Neutrophil (primary cell): ENCODE measurements at regions not wholly inside any gene's neighbourhood (a gene's known extent, or its start where the extent isn't known, plus 50 kb on each side); places are given as distances from the start of the nearest gene placed in this dataset.

ENCODE experiments used
- H3K27ac ChIP-seq: fragments of 200-600 bp; sonication (generic); 2 replicates; pipeline ENCODE4 v1.5.1; 2016; ENCODE audit warnings: mild to moderate bottlenecking, moderate library complexity
- H3K27me3 ChIP-seq: fragments of 200-600 bp; sonication (generic); 2 replicates; pipeline ENCODE4 v1.6.0; 2016; ENCODE audit warnings: mild to moderate bottlenecking
- H3K36me3 ChIP-seq: fragments of 200-600 bp; sonication (generic); 2 replicates; pipeline ENCODE4 v1.5.1; 2017
- H3K4me1 ChIP-seq, 2 experiments: fragments of 200-600 bp in 1 of 2; sonication (generic) in 1 of 2; 1 replicate in 1 of 2; 2 replicates in 1 of 2; pipeline versions ENCODE4 v1.5.1 to v1.6.1; 2013 to 2016; ENCODE audit warnings: low read depth in 1 of 2, low read length in 1 of 2, mild to moderate bottlenecking in 1 of 2, moderate library complexity in 1 of 2; ENCODE audit not compliant: control insufficient read depth in 1 of 2, insufficient read depth in 1 of 2
- H3K4me3 ChIP-seq, 2 experiments: fragments of 200-600 bp in 1 of 2; sonication (generic) in 1 of 2; 1 replicate in 1 of 2; 2 replicates in 1 of 2; pipeline ENCODE4 v1.5.1; 2013 to 2016; ENCODE audit warnings: low read depth in 1 of 2, low read length in 1 of 2, mild to moderate bottlenecking in 1 of 2, moderate library complexity in 1 of 2
- H3K9me3 ChIP-seq: fragments of 200-600 bp; sonication (generic); 2 replicates; pipeline ENCODE4 v1.5.1; 2016
- CTCF ChIP-seq: fragments of 200-600 bp; sonication (generic); IDR thresholded peaks from 2 replicates; pipeline ENCODE4 v1.5.1; 2016; ENCODE audit warnings: antibody characterized with exemption

- no peak for TF ChIP-seq CTCF
- Histone ChIP-seq H3K4me3 (no peak overlapping the region), H3K36me3 (no peaks in the 10 kb centered on the region), H3K9me3 (no peaks in the 10 kb centered on the region), H3K27me3 (no peaks in the 10 kb centered on the region), H3K27ac (no peak overlapping the region), H3K4me1 (no peaks in the 10 kb centered on the region)
Measured at GRCh38 chr5:118675247-118675646, 313.1 kb downstream of the DTWD2 start.

- Histone ChIP-seq H3K27me3 (no peaks in the 10 kb centered on the region), H3K4me3 (no peak overlapping the region), H3K4me1 (no peaks in the 10 kb centered on the region), H3K36me3 (no peaks in the 10 kb centered on the region), H3K27ac (no peak overlapping the region), H3K9me3 (no peaks in the 10 kb centered on the region)
- TF ChIP-seq CTCF: no peak
Measured at GRCh38 chr5:118657576-118657975, 330.8 kb downstream of the DTWD2 start.

GRCh38 chr5:118653872-118654271 is 334.5 kb downstream of the DTWD2 start:
- Histone ChIP-seq H3K4me3 (no peak overlapping the region), H3K36me3 (no peaks in the 10 kb centered on the region), H3K27me3 (no peaks in the 10 kb centered on the region), H3K9me3 (no peaks in the 10 kb centered on the region), H3K4me1 (no peaks in the 10 kb centered on the region), H3K27ac (no peak overlapping the region)
- TF ChIP-seq CTCF: no peak

GRCh38 chr5:118653183-118653582 is 335.2 kb downstream of the DTWD2 start:
- Histone ChIP-seq H3K36me3 (no peaks in the 10 kb centered on the region), H3K4me1 (no peaks in the 10 kb centered on the region), H3K27me3 (no peaks in the 10 kb centered on the region), H3K27ac (no peak overlapping the region), H3K9me3 (no peaks in the 10 kb centered on the region), H3K4me3 (no peak overlapping the region)
- TF ChIP-seq CTCF: no peak

GRCh38 chr5:118651002-118651401 is 337.3 kb downstream of the DTWD2 start:
- TF ChIP-seq CTCF: no peak
- Histone ChIP-seq H3K27ac (no peak overlapping the region), H3K4me1 (no peaks in the 10 kb centered on the region), H3K27me3 (no peaks in the 10 kb centered on the region), H3K4me3 (no peak overlapping the region), H3K9me3 (no peaks in the 10 kb centered on the region), H3K36me3 (no peaks in the 10 kb centered on the region)

GRCh38 chr5:118647587-118647986 is 340.8 kb downstream of the DTWD2 start:
- TF ChIP-seq CTCF: no peak
- Histone ChIP-seq H3K27me3 (no peaks in the 10 kb centered on the region), H3K9me3 (no peaks in the 10 kb centered on the region), H3K27ac (no peak overlapping the region), H3K4me1 (no peaks in the 10 kb centered on the region), H3K36me3 (no peaks in the 10 kb centered on the region), H3K4me3 (no peak overlapping the region)
